Karpas-422 (cell line): ENCODE measurements at regions not wholly inside any gene's neighbourhood (a gene's known extent, or its start where the extent isn't known, plus 50 kb on each side); places are given as distances from the start of the nearest gene placed in this dataset.

ENCODE experiments used
- DNase-seq: peaks from one replicate; pipeline ENCODE4 v3.0.0-alpha.2; 2015
- H2AFZ ChIP-seq: fragments of 200-600 bp; sonication (generic); 2 replicates; pipeline ENCODE4 v1.6.1; 2014; ENCODE audit warnings: antibody characterized with exemption, low read length, mixed read lengths
- H3K27ac ChIP-seq: fragments of 200-600 bp; sonication (generic); 2 replicates; pipeline ENCODE4 v1.5.1; 2014; ENCODE audit warnings: mild to moderate bottlenecking, low read length, moderate library complexity
- H3K27me3 ChIP-seq: fragments of 200-600 bp; sonication (generic); 2 replicates; pipeline ENCODE4 v1.6.1; 2014; ENCODE audit warnings: low read length, mixed read lengths
- H3K36me3 ChIP-seq: fragments of 200-600 bp; sonication (generic); 2 replicates; pipeline ENCODE4 v1.6.1; 2014; ENCODE audit warnings: low read length, mixed read lengths; ENCODE audit not compliant: insufficient read depth
- H3K4me1 ChIP-seq: fragments of 200-600 bp; sonication (generic); 2 replicates; pipeline ENCODE4 v1.6.1; 2014; ENCODE audit warnings: mild to moderate bottlenecking, low read length, mixed read lengths
- H3K4me2 ChIP-seq: fragments of 200-600 bp; sonication (generic); 2 replicates; pipeline ENCODE4 v1.6.1; 2014; ENCODE audit warnings: low read length, low read depth, mild to moderate bottlenecking; ENCODE audit not compliant: poor library complexity, severe bottlenecking
- H3K4me3 ChIP-seq: fragments of 200-600 bp; sonication (generic); 2 replicates; pipeline ENCODE4 v1.5.1; 2014; ENCODE audit warnings: mild to moderate bottlenecking, antibody characterized with exemption, low read length, mixed read lengths
- H3K79me2 ChIP-seq: fragments of 200-600 bp; sonication (generic); 2 replicates; pipeline ENCODE4 v1.6.1; 2014; ENCODE audit warnings: mild to moderate bottlenecking, low read length, mixed read lengths
- H3K9ac ChIP-seq: fragments of 200-600 bp; sonication (generic); 2 replicates; pipeline ENCODE4 v1.6.0; 2014; ENCODE audit warnings: low read length
- H3K9me2 ChIP-seq: fragments of 200-600 bp; sonication (generic), shearing (Covaris generic); replicated peaks from 2 replicates; pipeline ENCODE4 v1.6.0; 2014; ENCODE audit warnings: mild to moderate bottlenecking, low read length, moderate library complexity; ENCODE audit not compliant: insufficient read depth
- H3K9me3 ChIP-seq: fragments of 300-700, 200-600 bp; sonication (generic); 2 replicates; pipeline ENCODE4 v1.6.1; 2014; ENCODE audit warnings: low read length, mixed read lengths
- H4K20me1 ChIP-seq: fragments of 200-600 bp; sonication (generic); 2 replicates; pipeline ENCODE4 v1.6.1; 2014; ENCODE audit warnings: mild to moderate bottlenecking, antibody characterized with exemption, low read length, low read depth; ENCODE audit not compliant: insufficient read depth

DNA sequence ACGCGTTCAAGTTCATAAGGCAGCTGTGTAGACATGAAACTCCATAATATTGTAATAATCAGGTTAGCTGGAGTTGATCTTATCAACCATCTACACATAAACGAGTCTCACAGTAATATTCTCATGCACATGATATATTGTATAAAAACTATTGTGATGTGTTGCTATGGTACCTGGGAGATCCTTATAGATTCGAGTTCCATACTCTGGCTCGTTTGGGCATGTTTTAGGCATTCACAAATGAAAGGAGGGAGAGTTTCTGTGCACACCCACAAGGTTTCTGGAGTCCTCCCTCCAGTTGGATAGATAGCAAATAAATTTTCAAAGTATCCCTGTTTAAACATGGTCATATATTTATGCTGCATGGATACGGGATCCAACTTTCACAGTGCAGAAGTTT lies 567.5 kb upstream of the SLC35B3 start:
- Histone ChIP-seq H3K4me1 (no peaks in the 10 kb centered on the region), H2AFZ (no peak overlapping the region), H3K4me3 (no peak overlapping the region), H3K79me2 (no peaks in the 10 kb centered on the region), H3K27ac (no peak overlapping the region), H3K9ac (no peak overlapping the region), H3K9me2 (no peaks in the 10 kb centered on the region), H3K4me2 (no peak overlapping the region), H3K9me3 (no peaks in the 10 kb centered on the region), H3K27me3 (no peaks in the 10 kb centered on the region), H4K20me1 (no peaks in the 10 kb centered on the region), H3K36me3 (no peaks in the 10 kb centered on the region)
- DNase-seq: no peak

DNA sequence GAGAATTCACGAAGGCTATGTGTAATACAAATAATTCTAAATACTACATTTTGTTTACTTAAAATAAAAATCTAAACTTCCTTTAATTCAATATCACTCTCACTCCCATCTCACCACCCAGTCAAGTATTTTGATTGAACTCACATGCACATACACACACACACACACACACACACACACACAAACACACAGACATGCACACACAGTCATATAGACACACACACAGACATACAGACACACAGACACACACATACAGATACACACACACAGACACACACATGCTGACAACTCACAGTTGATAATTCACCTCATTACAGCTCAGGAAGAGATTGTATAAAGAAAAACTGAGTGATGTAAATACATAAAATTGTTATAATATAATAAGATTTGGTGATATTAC lies 559.8 kb upstream of the SLC35B3 start:
- H3K4me3 ChIP-seq: no peak overlapping the region
- no peaks in the 10 kb centered on the region for H3K79me2 ChIP-seq
- no peak overlapping the region for H2AFZ ChIP-seq
- DNase-seq: no peak
- no peaks in the 10 kb centered on the region; the same call in 1 of the 2 replicates for H3K9me3 ChIP-seq
- no peak overlapping the region for H3K4me2 ChIP-seq
- H4K20me1 ChIP-seq: no peaks in the 10 kb centered on the region
- H3K9me2 ChIP-seq: no peaks in the 10 kb centered on the region
- H3K36me3 ChIP-seq: no peaks in the 10 kb centered on the region
- H3K9ac ChIP-seq: no peak overlapping the region
- no peaks in the 10 kb centered on the region for H3K27me3 ChIP-seq
- no peaks in the 10 kb centered on the region for H3K4me1 ChIP-seq
- H3K27ac ChIP-seq: no peak overlapping the region

DNA sequence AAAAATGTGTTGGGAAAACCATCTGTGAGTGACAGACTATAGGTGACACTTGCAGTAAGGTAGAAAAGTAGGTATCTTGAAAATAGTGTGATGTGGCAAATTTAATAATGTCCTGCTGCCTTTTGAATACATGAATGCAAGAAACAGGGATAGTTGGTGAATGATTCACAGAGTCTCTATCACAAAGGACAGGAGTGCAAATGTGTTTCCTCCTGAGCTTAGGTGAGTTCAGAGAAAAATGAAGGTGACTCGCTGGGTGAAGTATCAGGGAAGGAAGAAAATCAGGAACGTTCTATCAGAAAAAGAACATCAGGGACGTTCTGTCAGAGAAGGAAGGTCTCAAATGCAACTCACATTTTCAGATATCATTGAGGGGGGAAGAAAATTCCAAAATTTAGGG lies 557.8 kb upstream of the SLC35B3 start:
- Histone ChIP-seq H3K9me3 (no peaks in the 10 kb centered on the region; the same call in 1 of the 2 replicates), H3K4me3 (no peak overlapping the region), H2AFZ (no peak overlapping the region), H3K4me2 (no peak overlapping the region), H4K20me1 (no peaks in the 10 kb centered on the region), H3K27me3 (no peaks in the 10 kb centered on the region), H3K79me2 (no peaks in the 10 kb centered on the region), H3K9ac (no peak overlapping the region), H3K36me3 (no peaks in the 10 kb centered on the region), H3K27ac (no peak overlapping the region), H3K4me1 (no peaks in the 10 kb centered on the region), H3K9me2 (no peaks in the 10 kb centered on the region)
- DNase-seq: no peak

DNA sequence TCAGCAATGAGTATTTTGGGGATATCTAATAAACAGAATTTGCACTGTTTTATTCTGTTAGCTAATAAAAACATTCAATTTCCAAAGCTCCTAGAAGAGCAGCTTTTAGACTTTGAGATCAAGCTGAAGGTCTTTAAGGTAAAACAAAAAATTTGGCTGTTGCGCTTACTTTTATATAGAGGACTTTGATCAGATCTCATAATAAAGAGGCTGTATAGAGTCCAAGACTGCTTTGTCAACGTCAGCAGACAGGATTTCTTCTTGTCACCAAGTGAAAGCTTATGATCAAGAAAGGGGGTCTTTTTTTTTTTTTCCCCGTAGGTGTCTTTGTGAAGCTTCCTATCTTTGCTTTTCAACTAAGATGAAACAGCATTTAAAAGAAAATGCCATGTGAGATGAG lies 556.5 kb upstream of the SLC35B3 start:
- Histone ChIP-seq H3K79me2 (no peaks in the 10 kb centered on the region), H4K20me1 (no peaks in the 10 kb centered on the region), H2AFZ (no peak overlapping the region), H3K9ac (no peak overlapping the region), H3K4me3 (no peak overlapping the region), H3K4me1 (no peaks in the 10 kb centered on the region), H3K9me3 (no peaks in the 10 kb centered on the region; the same call in 1 of the 2 replicates), H3K27me3 (no peaks in the 10 kb centered on the region), H3K36me3 (no peaks in the 10 kb centered on the region), H3K4me2 (no peak overlapping the region), H3K27ac (no peak overlapping the region), H3K9me2 (no peaks in the 10 kb centered on the region)
- no peak for DNase-seq

DNA sequence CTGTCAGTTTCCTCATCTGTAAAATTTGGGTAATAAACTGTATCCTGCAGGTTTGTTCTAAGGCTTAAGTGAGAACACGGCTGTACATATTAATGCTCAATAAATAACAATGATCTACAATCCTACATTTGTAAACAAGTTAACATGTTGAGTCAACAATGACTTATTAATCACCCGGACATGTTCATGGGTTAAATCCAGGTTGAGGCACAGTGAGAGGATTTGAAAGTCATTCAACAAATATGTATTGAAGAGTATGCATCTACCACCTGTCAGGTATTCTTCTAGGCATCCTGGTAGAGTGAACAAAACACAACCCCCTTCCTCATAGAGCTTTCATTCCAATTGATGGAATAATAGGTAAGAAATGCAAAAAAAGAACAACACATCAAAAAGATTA lies 554.7 kb upstream of the SLC35B3 start:
- no peaks in the 10 kb centered on the region for H3K9me2 ChIP-seq
- no peaks in the 10 kb centered on the region for H3K4me1 ChIP-seq
- no peaks in the 10 kb centered on the region for H3K27me3 ChIP-seq
- no peak for DNase-seq
- H3K27ac ChIP-seq: no peak overlapping the region
- H2AFZ ChIP-seq: no peak overlapping the region
- H3K4me3 ChIP-seq: no peak overlapping the region
- H3K79me2 ChIP-seq: no peaks in the 10 kb centered on the region
- no peaks in the 10 kb centered on the region for H3K36me3 ChIP-seq
- no peak overlapping the region for H3K4me2 ChIP-seq
- H4K20me1 ChIP-seq: no peaks in the 10 kb centered on the region
- no peak overlapping the region for H3K9ac ChIP-seq
- H3K9me3 ChIP-seq: no peaks in the 10 kb centered on the region

DNA sequence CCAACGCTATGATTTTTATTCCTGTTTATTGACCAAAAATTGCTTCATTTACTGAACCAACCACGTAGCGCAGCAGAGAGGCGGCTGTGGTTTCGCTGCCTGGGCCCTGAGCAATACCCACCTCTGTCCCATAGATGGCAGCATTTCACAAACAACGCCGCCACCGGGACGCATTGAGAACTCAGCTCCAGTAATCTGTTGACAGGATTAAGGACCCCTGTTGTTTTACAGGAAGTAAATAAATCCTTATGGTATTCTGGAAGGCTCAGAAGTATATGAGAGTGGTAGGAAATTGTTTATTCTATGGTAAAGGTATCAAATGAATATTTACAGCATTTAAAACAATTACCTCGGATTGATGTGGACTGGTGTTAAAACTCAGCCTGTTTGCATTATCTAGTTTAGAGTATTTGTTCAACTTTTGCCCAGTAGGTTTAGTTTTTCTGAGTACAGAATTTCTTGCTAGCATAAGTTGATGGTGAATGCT lies 547.9 kb upstream of the SLC35B3 start:
- Histone ChIP-seq H3K4me1 (no peaks in the 10 kb centered on the region), H3K9ac (no peak overlapping the region), H3K9me2 (no peaks in the 10 kb centered on the region), H3K79me2 (no peaks in the 10 kb centered on the region), H3K36me3 (no peaks in the 10 kb centered on the region), H3K27me3 (no peaks in the 10 kb centered on the region), H2AFZ (no peak overlapping the region), H3K4me2 (no peak overlapping the region), H3K4me3 (no peak overlapping the region), H3K9me3 (no peaks in the 10 kb centered on the region), H4K20me1 (no peaks in the 10 kb centered on the region), H3K27ac (no peak overlapping the region)
- peak; percentile 81 for DNase-seq

DNA sequence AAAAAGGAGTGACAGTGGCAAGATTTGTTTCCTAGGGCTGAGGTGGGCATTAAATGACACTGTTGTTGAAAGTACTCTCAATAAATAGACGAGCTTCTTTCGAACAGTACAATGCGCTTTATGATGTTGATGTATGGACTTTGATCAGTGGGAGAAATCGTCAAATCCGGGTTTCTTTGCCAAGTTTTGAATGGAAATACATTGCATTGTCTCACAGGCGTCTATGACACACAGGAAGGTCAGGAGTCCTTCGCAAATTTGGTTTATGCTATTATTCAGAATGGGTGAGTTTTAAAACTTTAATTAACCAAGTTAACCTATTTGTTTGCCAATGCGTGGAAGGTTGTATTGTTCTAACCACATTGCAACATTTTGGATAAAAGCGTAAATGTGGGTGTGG lies 547.3 kb upstream of the SLC35B3 start:
- no peak overlapping the region for H3K27ac ChIP-seq
- no peaks in the 10 kb centered on the region for H3K27me3 ChIP-seq
- no peak overlapping the region for H3K4me3 ChIP-seq
- no peak overlapping the region for H2AFZ ChIP-seq
- no peak overlapping the region for H3K4me2 ChIP-seq
- no peaks in the 10 kb centered on the region for H3K9me3 ChIP-seq
- H3K4me1 ChIP-seq: no peaks in the 10 kb centered on the region
- H3K79me2 ChIP-seq: no peaks in the 10 kb centered on the region
- H4K20me1 ChIP-seq: no peaks in the 10 kb centered on the region
- no peak overlapping the region for H3K9ac ChIP-seq
- DNase-seq: no peak
- H3K9me2 ChIP-seq: no peaks in the 10 kb centered on the region
- no peaks in the 10 kb centered on the region for H3K36me3 ChIP-seq

DNA sequence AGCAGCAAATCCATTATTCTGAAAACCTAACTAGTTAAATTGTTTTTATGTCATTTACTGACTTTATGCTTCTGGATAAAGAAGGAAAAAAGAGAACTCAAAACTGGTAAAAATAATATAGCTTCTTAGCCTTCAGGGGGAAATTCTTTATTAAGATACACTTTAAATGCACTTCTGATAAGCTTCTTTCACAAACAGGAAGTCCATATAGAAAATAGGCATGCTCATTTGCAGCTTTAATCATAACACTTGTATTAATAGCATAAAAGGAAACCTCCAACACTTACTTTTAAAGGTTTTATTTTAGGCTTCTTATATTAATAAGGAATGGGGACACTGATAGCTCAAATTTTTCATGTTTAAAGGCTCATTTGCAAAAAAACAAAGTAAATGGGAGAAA lies 538.0 kb upstream of the SLC35B3 start:
- Histone ChIP-seq H3K4me1 (no peaks in the 10 kb centered on the region), H3K4me2 (no peak overlapping the region), H2AFZ (no peak overlapping the region), H3K9me3 (peaks cover 8% of the 10 kb centered on the region; the same call in 1 of the 2 replicates), H3K36me3 (no peaks in the 10 kb centered on the region), H3K9me2 (no peaks in the 10 kb centered on the region), H4K20me1 (no peaks in the 10 kb centered on the region), H3K27ac (no peak overlapping the region), H3K79me2 (no peaks in the 10 kb centered on the region), H3K27me3 (no peaks in the 10 kb centered on the region), H3K9ac (no peak overlapping the region), H3K4me3 (no peak overlapping the region)
- no peak for DNase-seq

DNA sequence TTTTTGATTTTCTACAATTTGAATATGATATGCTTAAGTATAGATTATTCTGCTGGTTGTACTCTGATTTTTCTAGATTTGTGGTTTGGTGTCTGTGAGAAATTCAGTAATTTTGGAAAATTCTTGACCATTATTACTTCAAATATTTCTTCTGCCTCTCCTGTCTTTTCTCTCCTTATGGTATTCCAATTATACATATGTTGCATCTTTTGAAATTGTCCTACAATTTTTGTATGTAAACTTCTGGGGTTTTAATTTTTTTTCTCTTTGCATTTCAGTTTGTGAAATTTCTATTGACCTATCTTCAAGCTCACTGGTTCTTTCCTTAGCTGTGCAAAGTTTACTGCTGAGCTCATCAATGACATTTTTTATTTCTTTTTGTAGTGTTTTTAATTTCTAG lies 534.4 kb upstream of the SLC35B3 start:
- Histone ChIP-seq H3K36me3 (no peaks in the 10 kb centered on the region), H3K27ac (no peak overlapping the region), H3K4me1 (no peaks in the 10 kb centered on the region), H3K27me3 (no peaks in the 10 kb centered on the region), H3K9me3 (peaks cover 11% of the 10 kb centered on the region), H3K4me2 (no peak overlapping the region), H3K79me2 (no peaks in the 10 kb centered on the region), H3K9me2 (no peaks in the 10 kb centered on the region), H3K4me3 (no peak overlapping the region), H4K20me1 (no peaks in the 10 kb centered on the region), H3K9ac (no peak overlapping the region), H2AFZ (no peak overlapping the region)
- no peak for DNase-seq
